HepG2 (cell line): ENCODE measurements at regions not wholly inside any gene's neighbourhood (a gene's known extent, or its start where the extent isn't known, plus 50 kb on each side); places are given as distances from the start of the nearest gene placed in this dataset.
"Not testable (repeated sequence)": the region's sequence is repeated elsewhere in the genome, so short reads cannot be mapped to it uniquely, and the experiment has no call there.

ENCODE experiments used
- ATAC-seq: fragments of 200-7000 bp; cut with Tn5 transposase; 3 replicates; pipeline ENCODE4 v1.9.1; 2020; ENCODE audit warnings: mild to moderate bottlenecking, moderate library complexity
- BruUV-seq: library from RNA; stranded (reverse); fragments of 400-500 nt; replicated peaks from 2 replicates; lab custom pipeline; 2021; lab: Mats Ljungman, UMichigan
- CTCF ChIA-PET: fragments of 300-600 bp; formaldehyde crosslinking; extraction: SDS; loops from one replicate; lab custom pipeline; 2021; ENCODE audit warnings: low total read pairs, inconsistent platforms, low intra/inter-chr PET ratio; lab: Yijun Ruan, JAX
- POLR2A ChIA-PET: fragments of 350-600 bp; sonication (Branson Sonifier 250); formaldehyde crosslinking; loops from one replicate; lab custom pipeline; 2020; ENCODE audit warnings: antibody characterized with exemption, inconsistent platforms; lab: Yijun Ruan, JAX
- DNase-seq: peaks from one replicate; pipeline ENCODE4 v3.0.0-alpha.2; 2015; ENCODE audit warnings: low spot score
- FAIRE-seq: peaks from 3 replicates; lab custom pipeline; 2011; peaks lifted over from hg19 to GRCh38; lab: Jason Lieb, UNC
- H2AFZ ChIP-seq: one replicate; pipeline ENCODE4 v1.6.1; 2011; ENCODE audit warnings: low read length, inconsistent platforms
- H3K27ac ChIP-seq: fragments of 300-600 bp; 3 replicates; pipeline ENCODE4 v1.8.0; 2011; ENCODE audit warnings: mixed run types, mild to moderate bottlenecking, mixed read lengths, low read length, inconsistent platforms; ENCODE audit not compliant: insufficient read depth; ENCODE audit errors: extremely low read length
- H3K27me3 ChIP-seq, 2 experiments: fragments of 200-600 bp in 1 of 2; 2 replicates in 1 of 2; 3 replicates in 1 of 2; pipeline versions ENCODE4 v1.6.0 to v1.8.0; 2011; ENCODE audit warnings: low read length in 2 of 2, mild to moderate bottlenecking in 2 of 2, moderate library complexity in 2 of 2, inconsistent platforms in 1 of 2; ENCODE audit not compliant: insufficient read depth in 2 of 2, control insufficient read depth in 1 of 2
- H3K36me3 ChIP-seq, 2 experiments: fragments of 200-600 bp in 1 of 2; replicated peaks in 1 of 2; 2 replicates in 1 of 2; 3 replicates in 1 of 2; pipeline versions ENCODE4 v1.5.1 to v1.8.0; 2011; ENCODE audit warnings: low read length in 2 of 2, inconsistent platforms in 1 of 2; ENCODE audit not compliant: insufficient read depth in 2 of 2, control insufficient read depth in 1 of 2
- H3K4me1 ChIP-seq: 2 replicates; pipeline ENCODE4 v1.5.1; 2012; ENCODE audit warnings: low read length, inconsistent platforms; ENCODE audit not compliant: insufficient read depth
- H3K4me2 ChIP-seq: 2 replicates; pipeline ENCODE4 v1.6.0; 2011; ENCODE audit warnings: low read depth, low read length, inconsistent platforms
- H3K4me3 ChIP-seq, 3 experiments: fragments of 200-600 bp in 1 of 3; sonication (generic), shearing (Covaris generic) in 1 of 3; replicated peaks in 1 of 3; 2 replicates each; pipeline ENCODE4 v1.5.1; 2011 to 2016; ENCODE audit warnings: low read length in 3 of 3, inconsistent platforms in 2 of 3, low read depth in 2 of 3, mild to moderate bottlenecking in 2 of 3, control low read depth in 1 of 3, mixed read lengths in 1 of 3; ENCODE audit not compliant: insufficient read depth in 1 of 3
- H3K79me2 ChIP-seq: one replicate; pipeline ENCODE4 v1.6.1; 2011; ENCODE audit warnings: low read length, inconsistent platforms; ENCODE audit not compliant: insufficient read depth
- H3K9ac ChIP-seq: 2 replicates; pipeline ENCODE4 v1.6.0; 2011; ENCODE audit warnings: mild to moderate bottlenecking, low read depth, low read length, inconsistent platforms; ENCODE audit not compliant: insufficient read depth
- H3K9me3 ChIP-seq: 2 replicates; pipeline ENCODE4 v1.5.1; 2012; ENCODE audit warnings: mild to moderate bottlenecking, low read length
- H4K20me1 ChIP-seq: 2 replicates; pipeline ENCODE4 v1.6.0; 2011; ENCODE audit warnings: inconsistent platforms, mild to moderate bottlenecking, low read length, moderate library complexity; ENCODE audit not compliant: insufficient read depth
- ARID5B ChIP-seq: IDR thresholded peaks from 2 replicates; pipeline ENCODE4 v1.4.0; 2020; ENCODE audit warnings: mild to moderate bottlenecking, missing genetic modification reagents
- DNMT3B ChIP-seq: conservative IDR thresholded peaks from 2 replicates; pipeline ENCODE4 v1.6.1; 2016; ENCODE audit warnings: missing biosample characterization, control low read depth
- FOXK1 ChIP-seq: sonication (generic); formaldehyde crosslinking; IDR thresholded peaks from 2 replicates; pipeline ENCODE4 v1.4.0; 2020; ENCODE audit warnings: low read depth, missing genetic modification reagents, borderline replicate concordance
- POLR2AphosphoS2 ChIP-seq: IDR thresholded peaks from 2 replicates; pipeline ENCODE4 v1.6.1; 2011; ENCODE audit warnings: low read depth, low read length, improper control_type of control experiment
- TAF1 ChIP-seq: sonication (generic); formaldehyde crosslinking; IDR thresholded peaks from 2 replicates; pipeline ENCODE4 v1.4.0; 2020; ENCODE audit warnings: missing genetic modification reagents
- U2AF1 ChIP-seq: fragments of 200-400 bp; formaldehyde crosslinking; optimal IDR thresholded peaks from 2 replicates; pipeline ENCODE3; 2017; ENCODE audit warnings: mild to moderate bottlenecking, low read depth, low read length
- ZBED4 ChIP-seq: sonication (generic); formaldehyde crosslinking; IDR thresholded peaks from 2 replicates; pipeline ENCODE4 v1.4.0; 2020; ENCODE audit warnings: missing genetic modification reagents, borderline replicate concordance
- ZBTB8A ChIP-seq: sonication (generic); formaldehyde crosslinking; IDR thresholded peaks from 2 replicates; pipeline ENCODE4 v1.4.0; 2020; ENCODE audit warnings: mild to moderate bottlenecking, low read depth, missing genetic modification reagents, borderline replicate concordance
- ZNF552 ChIP-seq: sonication (generic); formaldehyde crosslinking; IDR thresholded peaks from 2 replicates; pipeline ENCODE4 v1.9.0; 2022; ENCODE audit warnings: missing genetic modification reagents, mild to moderate bottlenecking, borderline replicate concordance
- WGBS: methylation state at CpG from one replicate; pipeline ENCODE4 v1.1.6; 2017; ENCODE audit warnings: low lambda C conversion rate; 5-methylcytosine and 5-hydroxymethylcytosine counted together
- in situ Hi-C: cut with HindIII; loops from 2 replicates; pipeline ENCODE4 v1.10.0; 2017; ENCODE audit warnings: low pct_unique_long_range_greater_than_20kb; ENCODE audit not compliant: extremely low pct_ligation_motif_present
- intact Hi-C: fragments of 100-400 bp; cut with micrococcal nuclease; formaldehyde crosslinking; loops from one replicate; pipeline ENCODE4 v1.10.0; 2022; ENCODE audit not compliant: unreplicated experiment

GRCh38 chr3:104438706-104439105 is 928.0 kb upstream of the ALCAM start:
- CTCF ChIA-PET, result no interaction called here
- H3K27ac ChIP-seq, result no peak overlapping the region
- H3K4me3 ChIP-seq, result no peak overlapping the region
- no peak for ATAC-seq
- H3K79me2 ChIP-seq, result no peaks in the 10 kb centered on the region
- in situ Hi-C loops, result no loop called here
- no peaks in the 10 kb centered on the region for H3K9me3 ChIP-seq
- TF ChIP-seq DNMT3B (CRISPR knock-in tag), result no peak
- no peak for TF ChIP-seq POLR2AphosphoS2
- no peak for TF ChIP-seq TAF1
- no peak for TF ChIP-seq ARID5B (CRISPR knock-in tag)
- TF ChIP-seq FOXK1 (CRISPR knock-in tag), result no peak
- no peak for TF ChIP-seq ZBED4 (CRISPR knock-in tag)
- no peak for TF ChIP-seq ZNF552
- TF ChIP-seq ZBTB8A (CRISPR knock-in tag), result no peak
- no peak for TF ChIP-seq U2AF1
- TF ChIP-seq, all 625 proteins: peak for 0
- POLR2A ChIA-PET, result no interaction called here
- intact Hi-C loops, result no loop called here
- FAIRE-seq (no peak), DNase-seq (no peak)
- Histone ChIP-seq H3K4me1 (no peaks in the 10 kb centered on the region), H3K36me3 (no peaks in the 10 kb centered on the region), H3K27me3 (no peaks in the 10 kb centered on the region), H3K4me2 (no peak overlapping the region), H4K20me1 (no peaks in the 10 kb centered on the region), H2AFZ (no peak overlapping the region), H3K9ac (no peak overlapping the region)
- WGBS, result 10% methylated on average over 1 of the region's 1 CpG
- BruUV-seq, result no TSS peak

- DNase-seq, H3K27me3 ChIP-seq, POLR2A ChIA-PET, H4K20me1 ChIP-seq, H2AFZ ChIP-seq, H3K9me3 ChIP-seq, H3K4me1 ChIP-seq, ATAC-seq, CTCF ChIA-PET, H3K9ac ChIP-seq, BruUV-seq, H3K4me2 ChIP-seq, FAIRE-seq, intact Hi-C loops, H3K27ac ChIP-seq, H3K36me3 ChIP-seq, in situ Hi-C loops, H3K4me3 ChIP-seq, H3K79me2 ChIP-seq: not testable (repeated sequence)
- 30% methylated on average over 8 of the region's 9 CpGs for WGBS
Measured at GRCh38 chr3:104445252-104445919, 921.3 kb upstream of the ALCAM start.
